Astrocyte of the cerebellum (primary cell): ENCODE measurements at regions not wholly inside any gene's neighbourhood (a gene's known extent, or its start where the extent isn't known, plus 50 kb on each side); places are given as distances from the start of the nearest gene placed in this dataset.

Experiments
- DNase-seq: peaks from one replicate; pipeline ENCODE4 v3.0.0-alpha.2; 2011; ENCODE audit warnings: low read depth
- H3K4me3 ChIP-seq: 2 replicates; pipeline ENCODE4 v1.5.1; 2011; ENCODE audit warnings: mild to moderate bottlenecking, low read depth, low read length, moderate library complexity
- CTCF ChIP-seq: IDR thresholded peaks from 2 replicates; pipeline ENCODE4 v1.5.1; 2012; ENCODE audit warnings: low read length, low read depth, moderate library complexity, mild to moderate bottlenecking; ENCODE audit errors: missing control alignments
- in situ Hi-C: cut with HindIII; loops from 2 replicates; pipeline ENCODE4 v1.10.0; 2017; ENCODE audit warnings: low sequenced_read_pairs

GRCh38 chr5:29175774-29176173 lies 2017.7 kb upstream of the CDH6 start:
- in situ Hi-C loops, result no loop called here
- no peak for DNase-seq
- TF ChIP-seq CTCF, result no peak
- H3K4me3 ChIP-seq, result no peak overlapping the region

GRCh38 chr5:29170599-29170998 lies 2022.9 kb upstream of the CDH6 start:
- TF ChIP-seq CTCF, result no peak
- in situ Hi-C loops, result no loop called here
- no peak for DNase-seq

GRCh38 chr5:29169886-29170285 lies 2023.6 kb upstream of the CDH6 start:
- no peak overlapping the region for H3K4me3 ChIP-seq
- no peak for DNase-seq
- in situ Hi-C loops, result no loop called here
- TF ChIP-seq CTCF, result no peak

More at GRCh38 chr5:29170599-29170998, 2022.9 kb upstream of the CDH6 start:
- H3K4me3 ChIP-seq, result no peak overlapping the region

GRCh38 chr5:29162297-29162696 lies 2031.2 kb upstream of the CDH6 start:
- no peak for TF ChIP-seq CTCF
- no peak for DNase-seq
- in situ Hi-C loops, result no loop called here
- H3K4me3 ChIP-seq, result no peak overlapping the region

GRCh38 chr5:29161399-29162291 lies 2031.8 kb upstream of the CDH6 start:
- in situ Hi-C loops, result no loop called here
- no peak for TF ChIP-seq CTCF
- H3K4me3 ChIP-seq, result no peak overlapping the region
- no peak for DNase-seq

GRCh38 chr5:29157975-29158374 lies 2035.5 kb upstream of the CDH6 start:
- in situ Hi-C loops, result no loop called here
- no peak for DNase-seq

More at GRCh38 chr5:29157975-29158374, 2035.5 kb upstream of the CDH6 start:
- H3K4me3 ChIP-seq, result no peak overlapping the region
- TF ChIP-seq CTCF, result no peak
